ENCODE measurements at regions not wholly inside any gene's neighbourhood (a gene's known extent, or its start where the extent isn't known, plus 50 kb on each side); places are given as distances from the start of the nearest gene placed in this dataset.

- DNase-seq, result no peak
- Histone ChIP-seq H3K4me3 (replicated peaks in 1 of 3) (no peak overlapping the region), H3K9me3 (no peaks in the 10 kb centered on the region), H3K36me3 (no peaks in the 10 kb centered on the region), H3K27ac (no peak overlapping the region), H3K27me3 (no peaks in the 10 kb centered on the region), H3K4me1 (no peaks in the 10 kb centered on the region)
- TF ChIP-seq POLR2A (IDR thresholded peaks at IDR 0.05) (no peak), CTCF (IDR thresholded peaks at IDR 0.05) (no peak)
- 61% methylated on average over 4 of the region's 4 CpGs for WGBS, 2 donors
- intact Hi-C loops (cut with DNase I), result no loop called here
Measured at GRCh38 chr5:117473165-117473564, 898.5 kb upstream of the SEMA6A start.

GRCh38 chr5:117463881-117464570, 889.4 kb upstream of the SEMA6A start:
- Histone ChIP-seq H3K36me3 (no peaks in the 10 kb centered on the region), H3K4me1 (no peaks in the 10 kb centered on the region), H3K9me3 (no peaks in the 10 kb centered on the region), H3K27ac (no peak overlapping the region), H3K4me3 (replicated peaks in 1 of 3) (no peak overlapping the region), H3K27me3 (no peaks in the 10 kb centered on the region)
- no peak for TF ChIP-seq POLR2A (IDR thresholded peaks at IDR 0.05)
- TF ChIP-seq CTCF (IDR thresholded peaks at IDR 0.05), result no peak
- intact Hi-C loops (cut with DNase I), result no loop called here
- DNase-seq, result no peak
- WGBS, 2 donors, result 74 to 82% methylated on average over 3 of the region's 3 CpGs

GRCh38 chr5:117461966-117462365, 887.3 kb upstream of the SEMA6A start:
- WGBS, 2 donors, result 65 to 86% methylated on average over 2 of the region's 2 CpGs
- Histone ChIP-seq H3K4me3 (replicated peaks in 1 of 3) (no peak overlapping the region), H3K9me3 (no peaks in the 10 kb centered on the region), H3K27ac (no peak overlapping the region), H3K4me1 (no peaks in the 10 kb centered on the region), H3K36me3 (no peaks in the 10 kb centered on the region), H3K27me3 (no peaks in the 10 kb centered on the region)
- TF ChIP-seq POLR2A (IDR thresholded peaks at IDR 0.05) (no peak), CTCF (IDR thresholded peaks at IDR 0.05) (no peak)
- no peak for DNase-seq
- intact Hi-C loops (cut with DNase I), result no loop called here

GRCh38 chr5:117461403-117461802, 886.8 kb upstream of the SEMA6A start:
- TF ChIP-seq POLR2A (IDR thresholded peaks at IDR 0.05), result no peak
- TF ChIP-seq CTCF (IDR thresholded peaks at IDR 0.05), result no peak
- Histone ChIP-seq H3K36me3 (no peaks in the 10 kb centered on the region), H3K27me3 (no peaks in the 10 kb centered on the region), H3K27ac (no peak overlapping the region), H3K4me1 (no peaks in the 10 kb centered on the region), H3K4me3 (replicated peaks in 1 of 3) (no peak overlapping the region), H3K9me3 (no peaks in the 10 kb centered on the region)
- DNase-seq, result no peak
- intact Hi-C loops (cut with DNase I), result no loop called here
- WGBS, 2 donors, result 69 to 88% methylated on average over 1 of the region's 1 CpG

GRCh38 chr5:117457656-117458055, 883.0 kb upstream of the SEMA6A start:
- Histone ChIP-seq H3K27me3 (no peaks in the 10 kb centered on the region), H3K27ac (no peak overlapping the region), H3K4me1 (no peaks in the 10 kb centered on the region), H3K36me3 (no peaks in the 10 kb centered on the region), H3K9me3 (no peaks in the 10 kb centered on the region), H3K4me3 (replicated peaks in 1 of 3) (no peak overlapping the region)
- TF ChIP-seq CTCF (IDR thresholded peaks at IDR 0.05) (no peak), POLR2A (IDR thresholded peaks at IDR 0.05) (no peak)
- intact Hi-C loops (cut with DNase I), result no loop called here
- WGBS, 2 donors, result 91 to 97% methylated on average over 1 of the region's 1 CpG
- no peak for DNase-seq

Measured in thyroid gland (tissue), 4 donors.